Choroid plexus epithelial cell (primary cell): ENCODE measurements at regions not wholly inside any gene's neighbourhood (a gene's known extent, or its start where the extent isn't known, plus 50 kb on each side); places are given as distances from the start of the nearest gene placed in this dataset.

Source experiments
- DNase-seq: peaks from one replicate; pipeline ENCODE4 v3.0.0-alpha.2; 2010; ENCODE audit warnings: low read depth
- H3K4me3 ChIP-seq: 2 replicates; pipeline ENCODE4 v1.5.1; 2011; ENCODE audit warnings: low read depth, mild to moderate bottlenecking, control low read depth, low read length, moderate library complexity
- CTCF ChIP-seq: conservative IDR thresholded peaks from 2 replicates; pipeline ENCODE4 v1.5.1; 2011; ENCODE audit warnings: low read depth, mild to moderate bottlenecking, control low read depth, inconsistent platforms, low read length, moderate library complexity

GRCh38 chr2:59662127-59662861 lies 891.2 kb downstream of the BCL11A start:
- no peak overlapping the region for H3K4me3 ChIP-seq
- no peak for DNase-seq
- TF ChIP-seq CTCF: no peak

DNA sequence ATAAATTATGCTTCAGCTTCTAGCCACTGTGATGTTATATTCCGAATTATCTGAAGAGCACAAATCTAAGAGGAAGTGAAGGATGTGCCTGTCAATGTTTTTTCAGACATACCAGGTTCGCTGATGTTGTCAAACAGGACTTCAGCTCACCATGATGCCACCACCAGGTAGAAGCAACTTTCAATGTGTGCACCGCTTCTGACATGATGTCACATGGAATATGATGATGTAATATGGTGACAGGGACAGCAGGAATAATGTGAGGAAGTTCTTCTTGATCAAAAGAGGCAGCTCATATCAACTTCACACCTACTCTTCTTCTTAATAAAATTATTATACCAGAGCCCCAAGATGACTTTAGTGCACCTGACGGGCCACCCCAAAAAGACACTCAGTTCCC lies 893.2 kb downstream of the BCL11A start:
- no peak for TF ChIP-seq CTCF
- no peak overlapping the region for H3K4me3 ChIP-seq
- DNase-seq: no peak

DNA sequence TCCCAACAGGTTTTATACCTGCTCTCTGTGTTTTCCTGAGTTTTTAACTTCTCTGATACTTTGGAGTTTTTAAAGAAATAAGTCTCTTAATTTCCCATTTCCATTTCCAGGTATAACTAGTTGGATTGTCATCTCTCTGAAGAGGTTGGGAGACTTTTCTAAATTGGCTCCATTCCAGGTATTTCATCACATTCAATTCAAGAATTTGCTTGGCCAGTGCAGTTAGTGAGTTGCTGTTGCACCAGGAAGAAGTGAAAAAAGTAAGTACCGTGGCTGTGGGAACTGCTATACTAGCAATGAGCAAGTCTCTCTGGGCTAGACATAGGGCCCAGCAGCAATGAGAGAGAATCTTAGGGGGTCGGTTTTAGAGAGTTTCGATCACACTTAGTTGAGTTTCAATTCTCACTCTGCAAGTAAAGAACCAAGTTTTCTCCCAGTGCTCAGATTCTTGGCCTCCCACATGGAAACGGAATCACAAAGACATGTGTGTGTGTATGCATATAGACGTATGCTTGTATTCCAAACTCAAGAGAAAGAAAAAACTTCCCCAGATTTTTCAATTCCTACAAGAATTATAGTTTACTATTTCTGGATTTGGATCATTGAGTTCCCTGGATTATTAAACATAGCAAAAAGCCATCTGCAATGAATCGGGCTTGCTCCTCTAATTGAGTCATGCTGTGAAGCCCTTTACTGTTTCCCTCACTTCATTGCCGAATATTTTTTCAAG lies 894.4 kb downstream of the BCL11A start:
- no peak for TF ChIP-seq CTCF
- H3K4me3 ChIP-seq: no peak overlapping the region
- no peak for DNase-seq

GRCh38 chr2:59655809-59656208 lies 897.6 kb downstream of the BCL11A start:
- no peak for DNase-seq
- TF ChIP-seq CTCF: no peak

GRCh38 chr2:59654710-59655109 lies 898.7 kb downstream of the BCL11A start:
- TF ChIP-seq CTCF: no peak
- no peak for DNase-seq
- no peak overlapping the region for H3K4me3 ChIP-seq

More at GRCh38 chr2:59655809-59656208, 897.6 kb downstream of the BCL11A start:
- no peak overlapping the region for H3K4me3 ChIP-seq

DNA sequence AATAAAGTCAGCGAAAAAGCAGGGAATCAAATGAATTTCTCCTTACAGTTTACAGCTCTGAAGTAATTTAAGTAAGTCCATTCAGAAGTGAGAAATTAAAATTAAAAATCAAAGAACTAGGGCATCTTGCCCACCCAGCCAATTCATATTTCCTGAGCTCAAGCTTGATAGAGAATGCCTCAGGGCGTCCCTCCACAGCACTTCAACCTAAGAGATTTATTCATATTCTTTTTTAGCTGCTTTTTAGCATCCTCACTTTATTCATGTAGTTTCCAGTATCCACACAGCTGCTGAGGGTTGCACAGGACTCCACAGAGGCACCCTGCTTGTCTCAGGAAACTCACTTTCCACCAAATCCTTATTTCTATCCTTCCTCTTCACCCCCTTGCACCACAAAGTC lies 900.3 kb downstream of the BCL11A start:
- DNase-seq: no peak
- no peak overlapping the region for H3K4me3 ChIP-seq
- TF ChIP-seq CTCF: no peak

- H3K4me3 ChIP-seq: no peak overlapping the region
- no peak for TF ChIP-seq CTCF
- no peak for DNase-seq
Measured at GRCh38 chr2:59630789-59631188, 922.7 kb downstream of the BCL11A start.
